Vagina (tissue), 2 donors: ENCODE measurements at regions not wholly inside any gene's neighbourhood (a gene's known extent, or its start where the extent isn't known, plus 50 kb on each side); places are given as distances from the start of the nearest gene placed in this dataset.

ENCODE experiments used
- DNase-seq, 2 donors: peaks; one replicate each; pipeline ENCODE4 v3.0.0-alpha.2; 2017; ENCODE audit errors: extremely low spot score in 2 of 2
- H3K27ac ChIP-seq: fragments of 200-600 bp; sonication (generic); one replicate; pipeline ENCODE4 v1.5.1; 2019
- H3K27me3 ChIP-seq: fragments of 200-600 bp; sonication (generic); one replicate; pipeline ENCODE4 v1.5.1; 2019
- H3K36me3 ChIP-seq, 2 donors: fragments of 200-600 bp; sonication (generic); one replicate each; pipeline ENCODE4 v1.5.1; 2017 to 2019
- H3K4me1 ChIP-seq: fragments of 200-600 bp; sonication (generic); one replicate; pipeline ENCODE4 v1.5.1; 2019
- H3K4me3 ChIP-seq, 2 donors: fragments of 200-600 bp; sonication (generic); 1 replicate in 1 of 2; 2 replicates in 1 of 2; pipeline ENCODE4 v1.5.1; 2016 to 2019
- H3K9me3 ChIP-seq: fragments of 200-600 bp; sonication (generic); one replicate; pipeline ENCODE4 v1.5.1; 2019
- POLR2A ChIP-seq, 2 donors: fragments of 450-650 bp; IDR thresholded peaks; one replicate each; pipeline ENCODE4 v1.6.1; 2017; ENCODE audit warnings: antibody characterized with exemption in 2 of 2, mild to moderate bottlenecking in 2 of 2, moderate library complexity in 2 of 2
- POLR2AphosphoS5 ChIP-seq, 2 donors: sonication (generic); formaldehyde crosslinking; IDR thresholded peaks; one replicate each; pipeline ENCODE4 v1.9.0; 2017; ENCODE audit warnings: antibody characterized with exemption in 2 of 2, mild to moderate bottlenecking in 2 of 2, low read depth in 1 of 2; ENCODE audit not compliant: insufficient read depth in 1 of 2
- intact Hi-C: fragments of 100-400 bp; cut with DNase I; formaldehyde crosslinking; loops from one replicate; pipeline ENCODE4 v1.15.1; 2023
- TF ChIP-seq, protein P1 (sequence below), 3 experiments: fragments of 450-650 bp in 2 of 3; fragments of 200-600 bp in 1 of 3; sonication (generic) in 1 of 3; IDR thresholded peaks; one replicate each; pipeline ENCODE4 v1.5.1; 2017 to 2019; ENCODE audit warnings: antibody characterized with exemption in 3 of 3, mild to moderate bottlenecking in 2 of 3, moderate library complexity in 2 of 3

DNA sequence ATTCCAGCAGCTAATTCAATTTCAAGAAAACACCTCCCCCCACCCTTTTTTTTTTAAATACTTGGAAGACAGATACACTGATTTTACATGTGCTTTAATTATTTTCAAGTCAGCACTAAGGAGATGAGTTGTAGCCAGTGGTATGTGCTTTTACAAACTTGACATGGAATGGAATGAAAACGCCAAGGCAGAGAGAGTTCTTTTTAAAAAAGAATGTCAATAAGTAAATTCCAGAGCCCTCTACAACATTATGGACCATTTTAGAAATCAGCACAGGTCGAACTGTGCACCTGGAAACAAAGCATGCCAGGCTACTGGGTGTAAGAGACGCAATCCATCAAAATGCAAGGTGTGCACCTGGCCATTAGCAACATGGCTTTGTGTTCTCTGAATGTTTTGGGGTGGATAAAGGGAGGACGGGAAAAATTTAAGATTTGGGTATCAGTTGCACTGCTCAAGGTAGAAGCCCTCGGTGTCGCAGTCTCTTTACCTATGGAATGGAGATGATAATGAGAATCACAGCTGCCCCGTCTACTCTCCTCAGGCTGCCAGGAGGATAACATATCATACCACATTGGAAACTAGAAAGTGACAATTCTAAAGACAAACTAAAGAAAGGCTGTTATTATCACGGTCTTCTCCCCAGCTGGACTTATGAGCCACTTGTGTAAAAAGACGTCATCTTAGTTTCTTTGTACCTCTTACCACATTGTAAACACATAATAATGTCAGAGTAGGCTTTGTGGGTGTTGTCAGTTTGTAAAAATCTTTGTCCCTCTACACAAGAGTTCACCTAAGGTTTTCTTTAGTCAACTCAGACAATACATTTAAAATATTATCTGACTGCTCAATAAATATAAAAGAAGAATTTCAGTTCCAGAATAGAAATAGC is 107.4 kb upstream of the PRICKLE2 start:
- Histone ChIP-seq H3K27ac (no peak overlapping the region), H3K36me3 (no peaks in the 10 kb centered on the region), H3K4me3 (no peak overlapping the region), H3K4me1 (no peaks in the 10 kb centered on the region), H3K9me3 (no peaks in the 10 kb centered on the region), H3K27me3 (no peaks in the 10 kb centered on the region)
- intact Hi-C loops = no loop called here
- no peak for DNase-seq
- TF ChIP-seq POLR2A (IDR thresholded peaks at IDR 0.05) (no peak), POLR2AphosphoS5 (IDR thresholded peaks at IDR 0.05; ENCODE audit: insufficient read depth in 1 of 2, low read depth in 1 of 2) (no peak)
- TF ChIP-seq, protein P1, sequence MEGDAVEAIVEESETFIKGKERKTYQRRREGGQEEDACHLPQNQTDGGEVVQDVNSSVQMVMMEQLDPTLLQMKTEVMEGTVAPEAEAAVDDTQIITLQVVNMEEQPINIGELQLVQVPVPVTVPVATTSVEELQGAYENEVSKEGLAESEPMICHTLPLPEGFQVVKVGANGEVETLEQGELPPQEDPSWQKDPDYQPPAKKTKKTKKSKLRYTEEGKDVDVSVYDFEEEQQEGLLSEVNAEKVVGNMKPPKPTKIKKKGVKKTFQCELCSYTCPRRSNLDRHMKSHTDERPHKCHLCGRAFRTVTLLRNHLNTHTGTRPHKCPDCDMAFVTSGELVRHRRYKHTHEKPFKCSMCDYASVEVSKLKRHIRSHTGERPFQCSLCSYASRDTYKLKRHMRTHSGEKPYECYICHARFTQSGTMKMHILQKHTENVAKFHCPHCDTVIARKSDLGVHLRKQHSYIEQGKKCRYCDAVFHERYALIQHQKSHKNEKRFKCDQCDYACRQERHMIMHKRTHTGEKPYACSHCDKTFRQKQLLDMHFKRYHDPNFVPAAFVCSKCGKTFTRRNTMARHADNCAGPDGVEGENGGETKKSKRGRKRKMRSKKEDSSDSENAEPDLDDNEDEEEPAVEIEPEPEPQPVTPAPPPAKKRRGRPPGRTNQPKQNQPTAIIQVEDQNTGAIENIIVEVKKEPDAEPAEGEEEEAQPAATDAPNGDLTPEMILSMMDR (IDR thresholded peaks at IDR 0.05) = no peak

DNA sequence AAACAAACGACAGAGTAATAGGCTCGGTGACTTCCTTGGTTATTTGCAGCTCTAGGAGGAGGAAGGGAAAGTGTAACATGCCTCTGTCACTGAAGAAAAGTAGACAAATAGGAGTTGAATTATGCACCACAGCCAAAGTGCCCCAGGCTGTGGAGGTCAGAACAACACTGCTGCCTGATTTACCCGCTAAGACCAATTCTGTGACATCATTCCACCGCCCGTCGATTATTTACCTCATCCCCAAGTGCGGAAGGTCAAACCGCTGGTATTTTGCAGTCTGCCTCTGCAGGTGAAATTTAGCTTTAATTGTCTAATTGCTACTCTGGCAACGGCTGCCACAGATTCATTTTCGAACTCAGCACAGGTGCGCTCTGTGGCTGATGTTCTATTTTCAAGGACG is 106.3 kb upstream of the PRICKLE2 start:
- Histone ChIP-seq H3K36me3 (no peaks in the 10 kb centered on the region), H3K4me1 (no peaks in the 10 kb centered on the region), H3K27ac (no peak overlapping the region), H3K27me3 (no peaks in the 10 kb centered on the region), H3K9me3 (no peaks in the 10 kb centered on the region), H3K4me3 (no peak overlapping the region)
- TF ChIP-seq, protein P1 (IDR thresholded peaks at IDR 0.05) = no peak
- no peak for TF ChIP-seq POLR2A (IDR thresholded peaks at IDR 0.05)
- no peak for TF ChIP-seq POLR2AphosphoS5 (IDR thresholded peaks at IDR 0.05; ENCODE audit: insufficient read depth in 1 of 2, low read depth in 1 of 2)
- intact Hi-C loops = no loop called here
- DNase-seq = no peak

DNA sequence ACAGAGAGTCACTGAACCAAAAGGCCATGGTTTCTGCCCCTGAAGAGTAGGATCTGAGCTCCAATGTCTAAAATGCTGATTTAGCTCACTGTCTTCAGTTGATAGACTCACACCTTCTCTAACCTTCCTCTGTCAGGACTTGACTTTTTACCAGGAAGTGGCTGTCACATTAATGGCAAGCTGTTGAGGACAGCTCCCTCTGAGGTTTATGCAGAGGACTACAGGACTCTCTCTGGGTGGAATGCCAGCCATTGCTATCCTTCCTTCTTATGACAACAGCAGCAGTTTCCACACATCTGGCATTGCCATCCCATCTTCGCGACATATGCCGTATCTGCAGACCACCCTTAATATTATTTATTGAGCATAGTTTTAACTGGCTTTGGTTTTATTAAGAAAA is 103.8 kb upstream of the PRICKLE2 start:
- Histone ChIP-seq H3K27ac (no peak overlapping the region), H3K27me3 (no peaks in the 10 kb centered on the region), H3K4me3 (no peak overlapping the region), H3K36me3 (no peaks in the 10 kb centered on the region), H3K4me1 (no peaks in the 10 kb centered on the region), H3K9me3 (no peaks in the 10 kb centered on the region)
- TF ChIP-seq, protein P1 (IDR thresholded peaks at IDR 0.05) = no peak
- no peak for TF ChIP-seq POLR2A (IDR thresholded peaks at IDR 0.05)
- TF ChIP-seq POLR2AphosphoS5 (IDR thresholded peaks at IDR 0.05; ENCODE audit: insufficient read depth in 1 of 2, low read depth in 1 of 2) = no peak
- intact Hi-C loops = no loop called here
- DNase-seq = no peak

DNA sequence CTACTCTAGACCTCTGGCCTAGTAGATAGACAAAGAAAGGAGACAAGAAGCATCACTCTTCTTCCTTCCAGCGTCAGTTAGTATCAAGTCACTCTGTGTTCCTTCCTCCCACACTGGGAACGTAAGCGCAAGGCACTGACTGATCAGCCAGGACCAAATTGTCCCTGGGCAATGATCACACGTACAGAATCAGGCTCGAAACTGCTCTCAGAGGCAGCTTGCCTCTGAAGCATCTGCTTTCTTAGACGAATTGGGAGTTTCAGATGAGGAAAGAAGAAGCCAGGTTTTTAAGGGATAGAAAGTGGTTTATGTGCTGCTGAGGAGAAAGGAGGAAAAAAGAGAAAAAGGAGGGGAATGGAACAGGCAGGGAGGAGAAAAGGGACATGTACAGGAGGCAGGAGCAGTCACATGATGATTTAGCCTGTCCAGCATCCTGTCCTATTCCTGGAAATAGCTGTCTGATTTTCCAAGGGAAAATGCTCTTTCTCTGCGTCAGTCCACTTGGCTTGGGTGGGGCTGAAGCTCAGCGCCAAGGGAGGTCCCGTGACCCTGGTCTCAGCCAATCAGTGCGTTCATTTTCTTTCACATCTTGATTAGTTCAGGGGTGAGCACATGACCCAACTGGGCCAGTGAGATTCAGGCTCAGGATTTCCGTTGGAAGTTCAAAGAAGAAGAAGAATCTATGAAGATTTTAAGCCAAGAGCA is 102.0 kb upstream of the PRICKLE2 start:
- no peaks in the 10 kb centered on the region for H3K36me3 ChIP-seq
- peak overlapping the region; percentile 79 for H3K27ac ChIP-seq
- TF ChIP-seq POLR2A (IDR thresholded peaks at IDR 0.05) (no peak), POLR2AphosphoS5 (IDR thresholded peaks at IDR 0.05; ENCODE audit: insufficient read depth in 1 of 2, low read depth in 1 of 2) (peak; percentile 55 to 76)
- peak in 1 of 2 donors; percentile 96 for DNase-seq
- intact Hi-C loops = no loop called here
- no peaks in the 10 kb centered on the region for H3K9me3 ChIP-seq
- H3K4me1 ChIP-seq = no peaks in the 10 kb centered on the region
- H3K4me3 ChIP-seq = peak overlapping the region; percentile 1 to 7
- H3K27me3 ChIP-seq = no peaks in the 10 kb centered on the region

DNA sequence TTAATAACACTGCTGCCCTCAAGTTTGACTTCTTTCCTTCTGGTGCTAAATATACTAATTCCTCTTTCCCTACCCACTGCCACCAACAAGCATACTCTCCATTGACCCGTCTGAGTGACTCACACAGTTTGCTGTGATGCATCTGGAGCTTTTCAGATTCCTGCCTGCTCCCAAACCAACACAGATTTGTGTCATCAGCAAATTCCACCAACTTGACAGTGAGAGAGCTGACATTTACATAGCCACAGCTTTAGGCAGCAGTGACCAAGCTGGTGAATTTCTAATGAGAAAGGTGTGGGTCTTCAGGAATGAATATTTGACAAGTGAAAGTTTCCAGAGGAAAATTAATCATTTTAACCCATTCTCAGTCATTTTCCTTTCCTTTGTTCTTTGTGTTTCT is 96.5 kb upstream of the PRICKLE2 start:
- no peaks in the 10 kb centered on the region for H3K36me3 ChIP-seq
- TF ChIP-seq, protein P1 (IDR thresholded peaks at IDR 0.05) = no peak
- no peak for TF ChIP-seq POLR2A (IDR thresholded peaks at IDR 0.05)
- H3K9me3 ChIP-seq = no peaks in the 10 kb centered on the region
- no peak overlapping the region for H3K4me3 ChIP-seq
- DNase-seq = no peak
- no peaks in the 10 kb centered on the region for H3K4me1 ChIP-seq
- intact Hi-C loops = no loop called here
- no peaks in the 10 kb centered on the region for H3K27me3 ChIP-seq
- H3K27ac ChIP-seq = no peak overlapping the region
